Liver (tissue), 3 donors: ENCODE measurements at regions not wholly inside any gene's neighbourhood (a gene's known extent, or its start where the extent isn't known, plus 50 kb on each side); places are given as distances from the start of the nearest gene placed in this dataset.
"Not testable (repeated sequence)": the region's sequence is repeated elsewhere in the genome, so short reads cannot be mapped to it uniquely, and the experiment has no call there.

Experiments
- CTCF ChIP-seq: fragments of 150-350 bp; IDR thresholded peaks from 2 replicates; pipeline ENCODE4 v1.5.1; 2017; ENCODE audit warnings: improper control_type of control experiment, low read depth, low read length; ENCODE audit not compliant: missing input control
- FOXA1 ChIP-seq: IDR thresholded peaks from 2 replicates; pipeline ENCODE4 v1.6.1; 2016; ENCODE audit warnings: antibody characterized with exemption
- MAX ChIP-seq: IDR thresholded peaks from 2 replicates; pipeline ENCODE4 v1.6.1; 2016; ENCODE audit warnings: antibody characterized with exemption
- TAF1 ChIP-seq: conservative IDR thresholded peaks from 2 replicates; pipeline ENCODE4 v1.6.1; 2016; ENCODE audit warnings: antibody characterized with exemption, mild to moderate bottlenecking
- donor health status: healthy.
- donor health status: healthy.

- not testable (repeated sequence) for TF ChIP-seq MAX, CTCF, FOXA1, TAF1
Observed at GRCh38 chrY:18689890-18690593, 83.5 kb downstream of the HSFY2 start.
